CD14-positive monocyte (primary cell): ENCODE measurements at regions not wholly inside any gene's neighbourhood (a gene's known extent, or its start where the extent isn't known, plus 50 kb on each side); places are given as distances from the start of the nearest gene placed in this dataset.

Source experiments
- DNase-seq, 3 donors: peaks; one replicate each; pipeline ENCODE4 v3.0.0-alpha.2; 2011 to 2022
- H2AFZ ChIP-seq: 2 replicates; pipeline ENCODE4 v1.6.0; 2012; ENCODE audit warnings: mild to moderate bottlenecking, low read depth, low read length, inconsistent platforms; ENCODE audit not compliant: insufficient read depth, poor library complexity, severe bottlenecking
- H3K27ac ChIP-seq, 2 donors: 1 replicate in 1 of 2; 2 replicates in 1 of 2; pipeline ENCODE4 v1.5.1; 2012 to 2013; ENCODE audit warnings: low read length in 2 of 2, control low read depth in 1 of 2, inconsistent platforms in 1 of 2, low read depth in 1 of 2, mild to moderate bottlenecking in 1 of 2
- H3K27me3 ChIP-seq, 2 donors: one replicate each; pipeline versions ENCODE4 v1.6.0 to v1.6.1; 2011 to 2013; ENCODE audit warnings: low read length in 2 of 2; ENCODE audit not compliant: control insufficient read depth in 2 of 2, insufficient read depth in 2 of 2
- H3K36me3 ChIP-seq, 2 donors: replicated peaks in 1 of 2; 1 replicate in 1 of 2; 2 replicates in 1 of 2; pipeline versions ENCODE4 v1.5.1 to v1.6.1; 2012 to 2013; ENCODE audit warnings: low read length in 2 of 2, control low read depth in 1 of 2, inconsistent platforms in 1 of 2, mild to moderate bottlenecking in 1 of 2; ENCODE audit not compliant: insufficient read depth in 2 of 2, control insufficient read depth in 1 of 2
- H3K4me1 ChIP-seq, 2 donors: 1 replicate in 1 of 2; 2 replicates in 1 of 2; pipeline versions ENCODE4 v1.5.1 to v1.6.1; 2012 to 2013; ENCODE audit warnings: low read length in 2 of 2, control low read depth in 1 of 2, inconsistent platforms in 1 of 2, mild to moderate bottlenecking in 1 of 2, moderate library complexity in 1 of 2; ENCODE audit not compliant: insufficient read depth in 2 of 2, control insufficient read depth in 1 of 2
- H3K4me2 ChIP-seq: replicated peaks from 2 replicates; pipeline ENCODE3; 2012; ENCODE audit warnings: low read length, moderate library complexity, mild to moderate bottlenecking; ENCODE audit not compliant: poor library complexity, severe bottlenecking; ENCODE audit errors: extremely low read depth
- H3K4me3 ChIP-seq, 3 experiments: fragments of 200-600 bp in 1 of 3; sonication (generic) in 1 of 3; replicated peaks in 1 of 3; 1 replicate in 2 of 3; 2 replicates in 1 of 3; pipeline ENCODE4 v1.5.1; 2011 to 2013; ENCODE audit warnings: low read length in 3 of 3, mild to moderate bottlenecking in 3 of 3, control low read depth in 2 of 3, low read depth in 2 of 3, inconsistent platforms in 1 of 3, moderate library complexity in 1 of 3
- H3K79me2 ChIP-seq: 2 replicates; pipeline ENCODE4 v1.6.0; 2012; ENCODE audit warnings: mild to moderate bottlenecking, control low read depth, inconsistent platforms, low read length, moderate library complexity; ENCODE audit not compliant: insufficient read depth
- H3K9ac ChIP-seq: 2 replicates; pipeline ENCODE4 v1.6.0; 2017; ENCODE audit warnings: low read length, mild to moderate bottlenecking; ENCODE audit not compliant: insufficient read depth, poor library complexity, severe bottlenecking
- H3K9me3 ChIP-seq, 2 donors: replicated peaks in 1 of 2; 1 replicate in 1 of 2; 2 replicates in 1 of 2; pipeline versions ENCODE4 v1.5.1 to v1.6.1; 2012 to 2013; ENCODE audit warnings: low read length in 2 of 2, control low read depth in 1 of 2; ENCODE audit not compliant: control insufficient read depth in 1 of 2, insufficient read depth in 1 of 2
- H4K20me1 ChIP-seq: 2 replicates; pipeline ENCODE4 v1.6.0; 2012; ENCODE audit warnings: mild to moderate bottlenecking, low read length, control low read depth, moderate library complexity; ENCODE audit not compliant: insufficient read depth
- H3K27ac Mint-ChIP-seq, 7 donors: one replicate each; pipeline ENCODE4 v1.8.0; 2020; ENCODE audit warnings: mild to moderate bottlenecking in 7 of 7, mixed read lengths in 7 of 7, moderate library complexity in 6 of 7, inconsistent platforms in 2 of 7
- H3K27me3 Mint-ChIP-seq, 3 donors: one replicate each; pipeline ENCODE4 v1.8.0; 2021 to 2022; ENCODE audit warnings: low read depth in 3 of 3, mild to moderate bottlenecking in 3 of 3, mixed read lengths in 3 of 3, moderate library complexity in 3 of 3, inconsistent platforms in 1 of 3
- H3K36me3 Mint-ChIP-seq, 2 donors: one replicate each; pipeline ENCODE4 v1.8.0; 2020; ENCODE audit warnings: mixed read lengths in 2 of 2, inconsistent platforms in 1 of 2, mild to moderate bottlenecking in 1 of 2
- H3K4me1 Mint-ChIP-seq: one replicate; pipeline ENCODE4 v1.8.0; 2020; ENCODE audit warnings: mild to moderate bottlenecking, mixed read lengths
- H3K4me3 Mint-ChIP-seq, 2 donors: one replicate each; pipeline ENCODE4 v1.8.0; 2020; ENCODE audit warnings: mild to moderate bottlenecking in 2 of 2, mixed read lengths in 2 of 2, moderate library complexity in 1 of 2
- H3K9me3 Mint-ChIP-seq, 7 donors: one replicate each; pipeline ENCODE4 v1.8.0; 2020 to 2022; ENCODE audit warnings: mixed read lengths in 7 of 7, mild to moderate bottlenecking in 6 of 7, moderate library complexity in 6 of 7, inconsistent platforms in 2 of 7
- WGBS: methylation state at CpG from one replicate; pipeline ENCODE4 v1.1.5; 2013; ENCODE audit warnings: missing lambda C conversion rate; ENCODE audit not compliant: insufficient coverage; 5-methylcytosine and 5-hydroxymethylcytosine counted together
- intact Hi-C, 2 donors: fragments of 100-400 bp; cut with micrococcal nuclease; formaldehyde crosslinking; loops; one replicate each; pipeline versions ENCODE4 v1.15.0 to v1.15.1; 2023
- TF ChIP-seq, protein P1 (sequence below): fragments of 200-600 bp; IDR thresholded peaks from one replicate; pipeline ENCODE4 v1.8.0; 2022; ENCODE audit warnings: antibody characterized with exemption, mild to moderate bottlenecking

DNA sequence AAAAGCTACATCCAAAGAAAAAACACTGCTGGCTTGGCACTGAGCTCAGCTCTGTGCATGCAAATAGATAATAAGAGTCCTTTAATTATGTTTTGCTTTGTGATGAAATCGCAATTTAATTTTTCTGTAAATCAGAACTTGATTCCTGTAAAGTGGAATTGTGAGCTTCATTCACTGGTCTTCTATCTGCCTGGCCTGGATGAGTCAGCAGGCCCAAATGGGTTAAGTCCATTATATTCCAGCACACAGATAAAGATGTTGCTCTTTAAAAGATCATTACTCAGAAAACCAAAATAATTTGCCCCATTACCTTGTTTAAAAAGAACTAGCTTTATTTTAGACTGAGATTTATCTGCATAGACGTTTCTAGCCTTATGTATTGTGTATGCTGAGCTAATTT is 90.4 kb downstream of the CARTPT start:
- Histone ChIP-seq H3K27me3 (peaks cover 4% of the 10 kb centered on the region in 2 donors), H3K9ac (no peak overlapping the region)
- TF ChIP-seq, protein P1, sequence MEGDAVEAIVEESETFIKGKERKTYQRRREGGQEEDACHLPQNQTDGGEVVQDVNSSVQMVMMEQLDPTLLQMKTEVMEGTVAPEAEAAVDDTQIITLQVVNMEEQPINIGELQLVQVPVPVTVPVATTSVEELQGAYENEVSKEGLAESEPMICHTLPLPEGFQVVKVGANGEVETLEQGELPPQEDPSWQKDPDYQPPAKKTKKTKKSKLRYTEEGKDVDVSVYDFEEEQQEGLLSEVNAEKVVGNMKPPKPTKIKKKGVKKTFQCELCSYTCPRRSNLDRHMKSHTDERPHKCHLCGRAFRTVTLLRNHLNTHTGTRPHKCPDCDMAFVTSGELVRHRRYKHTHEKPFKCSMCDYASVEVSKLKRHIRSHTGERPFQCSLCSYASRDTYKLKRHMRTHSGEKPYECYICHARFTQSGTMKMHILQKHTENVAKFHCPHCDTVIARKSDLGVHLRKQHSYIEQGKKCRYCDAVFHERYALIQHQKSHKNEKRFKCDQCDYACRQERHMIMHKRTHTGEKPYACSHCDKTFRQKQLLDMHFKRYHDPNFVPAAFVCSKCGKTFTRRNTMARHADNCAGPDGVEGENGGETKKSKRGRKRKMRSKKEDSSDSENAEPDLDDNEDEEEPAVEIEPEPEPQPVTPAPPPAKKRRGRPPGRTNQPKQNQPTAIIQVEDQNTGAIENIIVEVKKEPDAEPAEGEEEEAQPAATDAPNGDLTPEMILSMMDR = no peak

DNA sequence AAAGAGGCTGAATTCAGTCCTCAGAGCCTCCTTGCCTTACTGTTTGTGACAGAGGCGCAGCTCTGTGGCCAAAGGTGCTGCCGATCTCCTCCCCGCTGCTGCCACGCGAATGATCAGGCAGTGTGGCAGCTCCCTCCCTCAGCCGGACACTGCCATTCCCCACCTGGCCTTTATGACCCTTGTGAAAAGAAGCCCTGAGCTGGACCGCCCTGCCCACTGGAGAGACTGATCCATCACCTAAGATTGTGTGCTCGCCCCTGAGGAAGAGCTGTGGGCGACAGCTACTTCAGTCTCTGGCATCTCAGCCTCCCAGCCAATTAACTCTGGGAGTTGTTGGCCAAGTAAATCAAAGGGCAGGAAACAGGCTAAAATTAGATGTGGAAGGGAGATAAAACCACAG is 90.9 kb downstream of the CARTPT start:
- Mint-ChIP-seq H3K27ac (no peak overlapping the region), H3K4me1 (peaks cover 2% of the 10 kb centered on the region), H3K4me3 (no peak overlapping the region), H3K27me3 (peaks cover 5 to 11% (median 5%) of the 10 kb centered on the region in 3 donors), H3K36me3 (no peaks in the 10 kb centered on the region), H3K9me3 (peaks cover 0 to 5% (median 0%) of the 10 kb centered on the region in 7 donors)
- Histone ChIP-seq H3K79me2 (no peaks in the 10 kb centered on the region), H3K4me1 (no peaks in the 10 kb centered on the region), H3K36me3 (no peaks in the 10 kb centered on the region), H3K4me2 (no peak overlapping the region), H3K27ac (no peak overlapping the region), H3K4me3 (no peak overlapping the region), H3K9me3 (no peaks in the 10 kb centered on the region), H3K27me3 (peaks cover 0 to 2% of the 10 kb centered on the region in 2 donors), H2AFZ (no peak overlapping the region), H4K20me1 (no peaks in the 10 kb centered on the region), H3K9ac (no peak overlapping the region)
- TF ChIP-seq, protein P1 = no peak
- intact Hi-C loops = no loop called here
- 86% methylated on average over 5 of the region's 9 CpGs for WGBS
- no peak for DNase-seq

More for the DNA sequence above, 90.4 kb downstream of the CARTPT start:
- intact Hi-C loops = no loop called here
- Histone ChIP-seq H3K4me3 (no peak overlapping the region), H3K9me3 (no peaks in the 10 kb centered on the region), H3K4me2 (no peak overlapping the region), H3K36me3 (no peaks in the 10 kb centered on the region), H4K20me1 (no peaks in the 10 kb centered on the region), H3K4me1 (no peaks in the 10 kb centered on the region), H2AFZ (no peak overlapping the region), H3K27ac (no peak overlapping the region), H3K79me2 (no peaks in the 10 kb centered on the region)
- Mint-ChIP-seq H3K4me1 (peaks cover 2% of the 10 kb centered on the region), H3K9me3 (peaks cover 0 to 8% (median 0%) of the 10 kb centered on the region in 7 donors), H3K27me3 (peaks cover 5 to 11% (median 7%) of the 10 kb centered on the region in 3 donors), H3K36me3 (no peaks in the 10 kb centered on the region), H3K27ac (no peak overlapping the region), H3K4me3 (no peak overlapping the region)
- DNase-seq = no peak
- no CpG with 5 or more reads among the region's 2 CpGs for WGBS
